Suprapubic skin (tissue), 4 donors: ENCODE measurements at regions not wholly inside any gene's neighbourhood (a gene's known extent, or its start where the extent isn't known, plus 50 kb on each side); places are given as distances from the start of the nearest gene placed in this dataset.

ENCODE experiments used
- DNase-seq, 2 donors: peaks; one replicate each; pipeline ENCODE4 v3.0.0-alpha.2; 2019; ENCODE audit warnings: low spot score in 2 of 2
- H3K27ac ChIP-seq: fragments of 200-600 bp; sonication (generic); one replicate; pipeline ENCODE4 v1.5.1; 2019
- H3K27me3 ChIP-seq: fragments of 200-600 bp; sonication (generic); one replicate; pipeline ENCODE4 v1.5.1; 2019
- H3K36me3 ChIP-seq: fragments of 200-600 bp; sonication (generic); one replicate; pipeline ENCODE4 v1.5.1; 2019
- H3K4me1 ChIP-seq: fragments of 200-600 bp; sonication (generic); one replicate; pipeline ENCODE4 v1.5.1; 2019
- H3K4me3 ChIP-seq: fragments of 200-600 bp; sonication (generic); one replicate; pipeline ENCODE4 v1.5.1; 2019; ENCODE audit warnings: mild to moderate bottlenecking
- H3K9me3 ChIP-seq: fragments of 200-600 bp; sonication (generic); one replicate; pipeline ENCODE4 v1.5.1; 2019
- CTCF ChIP-seq, 2 donors: fragments of 200-600 bp in 1 of 2; fragments of 450-650 bp in 1 of 2; sonication (generic) in 1 of 2; IDR thresholded peaks; one replicate each; pipeline ENCODE4 v1.5.1; 2016 to 2019; ENCODE audit warnings: antibody characterized with exemption in 2 of 2, mild to moderate bottlenecking in 1 of 2, moderate library complexity in 1 of 2
- EP300 ChIP-seq: sonication (generic); formaldehyde crosslinking; IDR thresholded peaks from one replicate; pipeline ENCODE4 v1.6.1; 2017; ENCODE audit warnings: antibody characterized with exemption
- POLR2A ChIP-seq, 2 donors: fragments of 450-650 bp; IDR thresholded peaks; one replicate each; pipeline ENCODE4 v1.6.1; 2017; ENCODE audit warnings: antibody characterized with exemption in 2 of 2, mild to moderate bottlenecking in 2 of 2, moderate library complexity in 2 of 2
- POLR2AphosphoS5 ChIP-seq, 3 donors: sonication (generic); formaldehyde crosslinking; IDR thresholded peaks; one replicate each; pipeline ENCODE4 v1.6.1; 2017; ENCODE audit warnings: antibody characterized with exemption in 3 of 3
- WGBS: methylation state at CpG from one replicate; pipeline ENCODE4 v1.1.5; 2018; 5-methylcytosine and 5-hydroxymethylcytosine counted together

GRCh38 chr3:127374086-127375010, 86.5 kb upstream of the PRR20G start:
- Histone ChIP-seq H3K9me3 (no peaks in the 10 kb centered on the region), H3K27ac (no peak overlapping the region), H3K4me3 (no peak overlapping the region), H3K36me3 (no peaks in the 10 kb centered on the region), H3K27me3 (peaks cover 10% of the 10 kb centered on the region), H3K4me1 (no peaks in the 10 kb centered on the region)
- peak in 1 of 2 donors; percentile 59 for DNase-seq
- WGBS, result 67% methylated on average over 7 of the region's 12 CpGs
- TF ChIP-seq POLR2AphosphoS5 (IDR thresholded peaks at IDR 0.05) (no peak), CTCF (IDR thresholded peaks at IDR 0.05) (peak in 1 of 2 donors; percentile 6)

- peaks cover 15% of the 10 kb centered on the region for H3K27me3 ChIP-seq
- H3K9me3 ChIP-seq, result no peaks in the 10 kb centered on the region
- TF ChIP-seq POLR2A (IDR thresholded peaks at IDR 0.05), result no peak
- TF ChIP-seq CTCF (IDR thresholded peaks at IDR 0.05), result no peak
- no peak for TF ChIP-seq EP300
- TF ChIP-seq POLR2AphosphoS5 (IDR thresholded peaks at IDR 0.05), result no peak
- no peaks in the 10 kb centered on the region for H3K36me3 ChIP-seq
- WGBS, result 41% methylated on average over 9 of the region's 9 CpGs
- DNase-seq, result peak in 1 of 2 donors; percentile 48
- H3K4me1 ChIP-seq, result no peaks in the 10 kb centered on the region
- H3K4me3 ChIP-seq, result no peak overlapping the region
- no peak overlapping the region for H3K27ac ChIP-seq
Observed at GRCh38 chr3:127373441-127374085, 85.7 kb upstream of the PRR20G start.

GRCh38 chr3:127371846-127372245, 84.0 kb upstream of the PRR20G start:
- Histone ChIP-seq H3K4me3 (no peak overlapping the region), H3K36me3 (no peaks in the 10 kb centered on the region), H3K4me1 (no peaks in the 10 kb centered on the region), H3K27me3 (peaks cover 15% of the 10 kb centered on the region), H3K9me3 (no peaks in the 10 kb centered on the region), H3K27ac (no peak overlapping the region)
- peak in 1 of 2 donors; percentile 69 for DNase-seq
- TF ChIP-seq POLR2A (IDR thresholded peaks at IDR 0.05), result no peak
- no peak for TF ChIP-seq POLR2AphosphoS5 (IDR thresholded peaks at IDR 0.05)
- no peak for TF ChIP-seq CTCF (IDR thresholded peaks at IDR 0.05)
- no peak for TF ChIP-seq EP300
- 77% methylated on average over 6 of the region's 6 CpGs for WGBS

- no peaks in the 10 kb centered on the region for H3K9me3 ChIP-seq
- H3K36me3 ChIP-seq, result no peaks in the 10 kb centered on the region
- no peak overlapping the region for H3K27ac ChIP-seq
- WGBS, result 71% methylated on average over 10 of the region's 10 CpGs
- peak in 1 of 2 donors; percentile 40 for DNase-seq
- H3K4me3 ChIP-seq, result no peak overlapping the region
- H3K4me1 ChIP-seq, result no peaks in the 10 kb centered on the region
- H3K27me3 ChIP-seq, result peaks cover 15% of the 10 kb centered on the region
- no peak for TF ChIP-seq POLR2AphosphoS5 (IDR thresholded peaks at IDR 0.05)
- TF ChIP-seq POLR2A (IDR thresholded peaks at IDR 0.05), result no peak
- no peak for TF ChIP-seq CTCF (IDR thresholded peaks at IDR 0.05)
- TF ChIP-seq EP300, result no peak
Observed at GRCh38 chr3:127371334-127371733, 83.5 kb upstream of the PRR20G start.

- H3K27me3 ChIP-seq, result peaks cover 15% of the 10 kb centered on the region
- H3K36me3 ChIP-seq, result no peaks in the 10 kb centered on the region
- WGBS, result 50% methylated on average over 9 of the region's 9 CpGs
- no peaks in the 10 kb centered on the region for H3K9me3 ChIP-seq
- TF ChIP-seq POLR2A (IDR thresholded peaks at IDR 0.05) (no peak), EP300 (no peak), CTCF (IDR thresholded peaks at IDR 0.05) (no peak), POLR2AphosphoS5 (IDR thresholded peaks at IDR 0.05) (no peak)
- DNase-seq, result peak in 1 of 2 donors; percentile 64
- no peak overlapping the region for H3K27ac ChIP-seq
- H3K4me1 ChIP-seq, result no peaks in the 10 kb centered on the region
- no peak overlapping the region for H3K4me3 ChIP-seq
Observed at GRCh38 chr3:127370906-127371305, 83.1 kb upstream of the PRR20G start.
